Muscle of back (tissue), 3 donors: ENCODE measurements at regions not wholly inside any gene's neighbourhood (a gene's known extent, or its start where the extent isn't known, plus 50 kb on each side); places are given as distances from the start of the nearest gene placed in this dataset.
A peak's percentile ranks its signal among the peaks of the same experiment; 100 is the strongest.
"Not testable (repeated sequence)": the region's sequence is repeated elsewhere in the genome, so short reads cannot be mapped to it uniquely, and the experiment has no call there.

Experiments used
- DNase-seq, 3 donors: peaks; one replicate each; pipeline versions ENCODE4 v3.0.0 to v3.0.0-alpha.2; 2013

- no peak for DNase-seq
Observed at GRCh38 chr17:65307961-65308316, 170.8 kb downstream of the RGS9 start.

- no peak for DNase-seq
Observed at GRCh38 chr17:65307081-65307960, 170.2 kb downstream of the RGS9 start.

- DNase-seq, result no peak
Observed at GRCh38 chr17:65305778-65306177, 168.6 kb downstream of the RGS9 start.

GRCh38 chr17:65305116-65305515 is 167.9 kb downstream of the RGS9 start:
- no peak for DNase-seq

- not testable (repeated sequence) for DNase-seq
Observed at GRCh38 chr17:65301882-65302281, 164.7 kb downstream of the RGS9 start.

- no peak for DNase-seq
Observed at GRCh38 chr17:65301184-65301583, 164.0 kb downstream of the RGS9 start.

GRCh38 chr17:65297916-65298315 is 160.7 kb downstream of the RGS9 start:
- DNase-seq, result no peak

- DNase-seq, result no peak
Observed at GRCh38 chr17:65297384-65297783, 160.2 kb downstream of the RGS9 start.

- DNase-seq, result peak; percentile 50 to 79 (median 59)
Observed at GRCh38 chr17:65294181-65294719, 157.1 kb downstream of the RGS9 start.

GRCh38 chr17:65293584-65294180 is 156.5 kb downstream of the RGS9 start:
- DNase-seq, result no peak

GRCh38 chr17:65292430-65292829 is 155.3 kb downstream of the RGS9 start:
- no peak for DNase-seq

- not testable (repeated sequence) for DNase-seq
Observed at GRCh38 chr17:65291301-65291700, 154.1 kb downstream of the RGS9 start.

GRCh38 chr17:65290616-65291015 is 153.4 kb downstream of the RGS9 start:
- DNase-seq, result no peak

GRCh38 chr17:65290056-65290455 is 152.9 kb downstream of the RGS9 start:
- no peak for DNase-seq

GRCh38 chr17:65287040-65287439 is 149.9 kb downstream of the RGS9 start:
- DNase-seq, result peak in 1 of 3 donors; percentile 62

- no peak for DNase-seq
Observed at GRCh38 chr17:65283704-65284103, 146.5 kb downstream of the RGS9 start.

- no peak for DNase-seq
Observed at GRCh38 chr17:65279456-65279855, 142.3 kb downstream of the RGS9 start.

- DNase-seq, result no peak
Observed at GRCh38 chr17:65278820-65279184, 141.6 kb downstream of the RGS9 start.

- peak in 1 of 3 donors; percentile 15 for DNase-seq
Observed at GRCh38 chr17:65278050-65278819, 141.1 kb downstream of the RGS9 start.

- no peak for DNase-seq
Observed at GRCh38 chr17:65277576-65277975, 140.4 kb downstream of the RGS9 start.
